ENCODE measurements at regions not wholly inside any gene's neighbourhood (a gene's known extent, or its start where the extent isn't known, plus 50 kb on each side); places are given as distances from the start of the nearest gene placed in this dataset.

DNA sequence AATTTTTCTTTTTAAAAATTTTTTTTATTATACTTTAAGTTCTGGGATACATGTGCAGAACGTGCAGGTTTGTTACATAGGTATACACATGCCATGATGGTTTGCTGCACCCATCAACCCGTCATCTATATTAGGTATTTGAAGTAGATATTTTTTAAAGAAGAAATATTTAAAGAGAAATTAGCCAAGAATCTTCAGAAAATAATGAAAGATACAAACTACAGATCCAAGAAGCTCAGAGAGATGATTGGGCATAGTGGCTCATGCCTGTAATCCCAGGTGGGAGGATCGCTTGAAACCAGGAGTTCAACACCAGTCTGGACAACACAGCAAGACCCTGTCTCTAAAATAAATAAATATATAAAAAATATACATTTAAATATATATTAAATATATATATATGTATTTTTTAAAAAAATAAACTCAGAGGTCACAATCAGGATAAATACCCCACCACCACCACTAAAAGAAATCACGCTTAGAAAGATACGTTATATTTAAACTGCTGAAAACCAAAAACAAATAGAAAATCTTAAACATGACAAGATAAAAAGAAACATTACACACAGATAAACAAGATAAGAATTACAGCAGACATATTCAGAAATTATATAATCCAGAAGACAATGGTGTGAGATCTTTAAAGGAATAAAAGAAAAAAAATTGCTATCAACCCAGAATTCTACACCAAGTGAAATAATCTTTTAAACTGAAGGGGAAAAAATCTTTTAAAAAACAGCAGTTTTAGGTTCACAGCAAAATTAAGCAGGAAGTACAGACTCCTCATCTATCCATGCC, 57.5 kb downstream of the CSF2 start:
- POLR2A ChIA-PET, result no interaction called here

DNA sequence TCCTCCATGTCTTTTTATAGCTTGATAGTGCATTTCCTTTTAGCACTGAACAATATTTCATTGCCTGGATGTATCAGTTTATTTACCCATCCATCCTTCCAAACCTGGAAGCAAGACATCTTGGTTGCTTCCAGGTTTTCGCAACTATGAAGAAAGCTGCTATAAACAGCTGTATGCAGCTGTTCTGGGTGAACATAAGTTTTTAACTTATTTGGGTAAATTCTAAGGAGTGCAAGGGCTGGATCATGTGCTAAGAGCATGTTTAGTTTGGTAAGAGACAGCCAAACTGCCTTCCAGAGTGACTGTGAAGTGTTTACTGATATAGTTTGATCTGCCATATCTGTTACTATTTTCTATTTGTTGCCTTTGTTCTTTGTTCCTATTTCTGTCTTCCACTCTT, 58.5 kb downstream of the CSF2 start:
- TF ChIP-seq, protein P1, sequence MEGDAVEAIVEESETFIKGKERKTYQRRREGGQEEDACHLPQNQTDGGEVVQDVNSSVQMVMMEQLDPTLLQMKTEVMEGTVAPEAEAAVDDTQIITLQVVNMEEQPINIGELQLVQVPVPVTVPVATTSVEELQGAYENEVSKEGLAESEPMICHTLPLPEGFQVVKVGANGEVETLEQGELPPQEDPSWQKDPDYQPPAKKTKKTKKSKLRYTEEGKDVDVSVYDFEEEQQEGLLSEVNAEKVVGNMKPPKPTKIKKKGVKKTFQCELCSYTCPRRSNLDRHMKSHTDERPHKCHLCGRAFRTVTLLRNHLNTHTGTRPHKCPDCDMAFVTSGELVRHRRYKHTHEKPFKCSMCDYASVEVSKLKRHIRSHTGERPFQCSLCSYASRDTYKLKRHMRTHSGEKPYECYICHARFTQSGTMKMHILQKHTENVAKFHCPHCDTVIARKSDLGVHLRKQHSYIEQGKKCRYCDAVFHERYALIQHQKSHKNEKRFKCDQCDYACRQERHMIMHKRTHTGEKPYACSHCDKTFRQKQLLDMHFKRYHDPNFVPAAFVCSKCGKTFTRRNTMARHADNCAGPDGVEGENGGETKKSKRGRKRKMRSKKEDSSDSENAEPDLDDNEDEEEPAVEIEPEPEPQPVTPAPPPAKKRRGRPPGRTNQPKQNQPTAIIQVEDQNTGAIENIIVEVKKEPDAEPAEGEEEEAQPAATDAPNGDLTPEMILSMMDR (IDR thresholded peaks at IDR 0.05; ENCODE audit: insufficient read depth, low read depth, low read length), result no peak
- Histone ChIP-seq H3K4me3 (ENCODE audit: low read depth, low read length) (no peak overlapping the region), H3K36me3 (ENCODE audit: control insufficient read depth, insufficient read depth, low read length) (no peaks in the 10 kb centered on the region), H3K27me3 (ENCODE audit: control insufficient read depth, insufficient read depth, low read length) (no peaks in the 10 kb centered on the region; the same call in 1 of the 2 replicates)
- no peak for DNase-seq (ENCODE audit: low read depth)
- ChIA-PET CTCF (interaction anchor here (1.1 kb wide), 1 partner anchor 67 kb away, joined by 4 read pairs; no protein-coding TSS in a partner anchor), POLR2A (no interaction called here)

More for the DNA sequence above, 57.5 kb downstream of the CSF2 start:
- TF ChIP-seq, protein P1 (IDR thresholded peaks at IDR 0.05; ENCODE audit: insufficient read depth, low read depth, low read length), result no peak
- Histone ChIP-seq H3K4me3 (ENCODE audit: low read depth, low read length) (no peak overlapping the region), H3K27me3 (ENCODE audit: control insufficient read depth, insufficient read depth, low read length) (no peaks in the 10 kb centered on the region; the same call in 1 of the 2 replicates), H3K36me3 (ENCODE audit: control insufficient read depth, insufficient read depth, low read length) (no peaks in the 10 kb centered on the region)
- no peak for DNase-seq (ENCODE audit: low read depth)
- CTCF ChIA-PET, result interaction anchor here (1.7 kb wide), 1 partner anchor 28 kb away, joined by 3 read pairs; no protein-coding TSS in a partner anchor

DNA sequence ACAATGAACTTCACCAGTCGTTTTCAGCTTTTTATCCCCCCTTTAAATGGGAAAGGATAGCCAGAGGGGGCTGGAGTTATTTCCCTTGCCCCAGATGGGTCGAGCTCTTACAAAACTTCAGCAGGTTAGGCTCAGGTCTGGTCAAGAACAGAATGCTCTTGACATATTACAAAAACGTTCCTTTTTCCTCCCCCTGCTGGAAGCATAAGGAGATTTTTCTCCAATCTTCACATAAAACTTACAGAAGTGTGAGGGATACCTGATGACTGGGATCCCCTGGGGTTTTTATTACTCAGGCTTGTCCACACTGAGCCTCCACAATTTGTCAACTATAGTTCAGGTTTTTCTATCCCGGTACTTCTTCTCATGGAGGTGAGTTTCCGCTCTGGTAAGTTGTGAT, 60.8 kb downstream of the CSF2 start:
- CTCF ChIA-PET, result interaction anchor here (0.8 to 2.6 kb wide), 9 partner anchors 8 to 77 kb away, joined by 3 to 21 read pairs (median 3); partner anchors contain the start of gene CSF2
- POLR2A ChIA-PET, result no interaction called here
- Histone ChIP-seq H3K4me3 (ENCODE audit: low read depth, low read length) (no peak overlapping the region), H3K27me3 (ENCODE audit: control insufficient read depth, insufficient read depth, low read length) (no peaks in the 10 kb centered on the region), H3K36me3 (ENCODE audit: control insufficient read depth, insufficient read depth, low read length) (no peaks in the 10 kb centered on the region)
- no peak for DNase-seq (ENCODE audit: low read depth)
- TF ChIP-seq, protein P1 (IDR thresholded peaks at IDR 0.05; ENCODE audit: insufficient read depth, low read depth, low read length), result peak; percentile 36; the same call in 1 of the 2 replicates

DNA sequence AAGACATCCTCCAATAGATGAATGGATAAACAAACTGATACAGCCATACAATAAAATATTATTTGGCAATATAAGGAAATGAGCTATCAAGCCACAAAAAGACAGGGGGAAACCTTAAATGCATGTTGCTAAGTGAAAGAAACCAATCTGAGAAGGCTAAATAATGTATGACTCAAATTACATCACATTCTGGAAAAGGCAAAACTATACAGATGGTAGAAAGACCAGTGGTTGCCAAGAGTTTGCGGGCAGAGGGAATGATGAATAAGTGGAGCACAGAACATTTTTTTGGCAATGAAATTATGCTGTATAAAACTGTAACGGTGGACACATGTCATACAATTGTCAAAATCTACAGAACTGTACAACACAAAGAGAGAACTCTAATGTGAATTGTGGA, 63.3 kb downstream of the CSF2 start:
- no peak overlapping the region for H3K4me3 ChIP-seq (ENCODE audit: low read depth, low read length)
- H3K27me3 ChIP-seq (ENCODE audit: control insufficient read depth, insufficient read depth, low read length), result no peaks in the 10 kb centered on the region
- POLR2A ChIA-PET, result no interaction called here
- DNase-seq (ENCODE audit: low read depth), result peak; percentile 37
- CTCF ChIA-PET, result interaction anchor here (1.4 to 2.8 kb wide), 6 partner anchors 37 to 78 kb away, joined by 3 to 16 read pairs (median 6); partner anchors contain the start of gene CSF2
- TF ChIP-seq, protein P1 (IDR thresholded peaks at IDR 0.05; ENCODE audit: insufficient read depth, low read depth, low read length), result no peak
- H3K36me3 ChIP-seq (ENCODE audit: control insufficient read depth, insufficient read depth, low read length), result no peaks in the 10 kb centered on the region

DNA sequence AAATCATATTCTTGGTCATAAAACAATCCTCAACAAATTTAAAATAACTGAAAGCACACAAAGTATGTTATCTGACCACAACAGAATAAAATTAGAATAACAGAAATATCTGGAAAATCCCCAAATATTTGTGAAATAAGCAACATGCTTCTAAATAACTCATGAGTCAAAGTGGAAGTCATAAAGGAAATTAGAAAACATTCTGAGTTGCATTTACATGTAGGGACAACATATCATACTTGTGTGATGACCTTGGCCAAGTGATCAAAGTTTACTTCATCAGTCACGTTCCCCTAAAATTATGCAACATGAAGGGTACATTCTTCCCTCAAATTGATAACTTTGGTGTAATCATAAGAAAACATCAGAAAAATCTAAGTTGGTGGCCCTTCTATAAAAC, 64.7 kb downstream of the CSF2 start:
- no peaks in the 10 kb centered on the region for H3K27me3 ChIP-seq (ENCODE audit: control insufficient read depth, insufficient read depth, low read length)
- H3K4me3 ChIP-seq (ENCODE audit: low read depth, low read length), result no peak overlapping the region
- TF ChIP-seq, protein P1 (IDR thresholded peaks at IDR 0.05; ENCODE audit: insufficient read depth, low read depth, low read length), result no peak
- DNase-seq (ENCODE audit: low read depth), result peak; percentile 51
- H3K36me3 ChIP-seq (ENCODE audit: control insufficient read depth, insufficient read depth, low read length), result no peaks in the 10 kb centered on the region
- CTCF ChIA-PET, result interaction anchor here (2.8 kb wide), 1 partner anchor 73 kb away, joined by 16 read pairs; no protein-coding TSS in a partner anchor
- POLR2A ChIA-PET, result no interaction called here

Data from BJ (cell line).